HG02973 (cell line): ENCODE measurements at regions not wholly inside any gene's neighbourhood (a gene's known extent, or its start where the extent isn't known, plus 50 kb on each side); places are given as distances from the start of the nearest gene placed in this dataset.

ENCODE experiments used
- ATAC-seq: cut with Tn5 transposase; IDR thresholded peaks from one replicate; pipeline ENCODE4 v1.9.1; 2021; ENCODE audit warnings: moderate library complexity; ENCODE audit not compliant: unreplicated experiment

- ATAC-seq, result no peak
These were observed 154.0 kb downstream of the SLC30A10 start for GRCh38 chr1:219774386-219774785.

- peak; percentile 97 for ATAC-seq
These were observed 154.6 kb downstream of the SLC30A10 start for GRCh38 chr1:219773775-219774174.

- no peak for ATAC-seq
These were observed 155.2 kb downstream of the SLC30A10 start for GRCh38 chr1:219773110-219773509.

- no peak for ATAC-seq
These were observed 155.9 kb downstream of the SLC30A10 start for GRCh38 chr1:219772265-219773036.

GRCh38 chr1:219771080-219771479, 157.3 kb downstream of the SLC30A10 start:
- ATAC-seq, result no peak

- no peak for ATAC-seq
These were observed 150.4 kb upstream of the ZC3H11B start for GRCh38 chr1:219763321-219763720.

GRCh38 chr1:219761208-219761860, 148.4 kb upstream of the ZC3H11B start:
- no peak for ATAC-seq

GRCh38 chr1:219759095-219759494, 146.2 kb upstream of the ZC3H11B start:
- no peak for ATAC-seq

- no peak for ATAC-seq
These were observed 145.0 kb upstream of the ZC3H11B start for GRCh38 chr1:219757890-219758289.

- ATAC-seq, result no peak
These were observed 142.3 kb upstream of the ZC3H11B start for GRCh38 chr1:219755234-219755633.

- no peak for ATAC-seq
These were observed 141.9 kb upstream of the ZC3H11B start for GRCh38 chr1:219754767-219755166.

- ATAC-seq, result no peak
These were observed 141.0 kb upstream of the ZC3H11B start for GRCh38 chr1:219753914-219754313.

- no peak for ATAC-seq
These were observed 139.7 kb upstream of the ZC3H11B start for GRCh38 chr1:219752645-219753044.

- no peak for ATAC-seq
These were observed 139.1 kb upstream of the ZC3H11B start for GRCh38 chr1:219751870-219752507.

- no peak for ATAC-seq
These were observed 136.5 kb upstream of the ZC3H11B start for GRCh38 chr1:219749370-219749769.

- ATAC-seq, result no peak
These were observed 133.2 kb upstream of the ZC3H11B start for GRCh38 chr1:219746141-219746540.

- no peak for ATAC-seq
These were observed 132.0 kb upstream of the ZC3H11B start for GRCh38 chr1:219744652-219745469.

GRCh38 chr1:219741011-219741970, 128.4 kb upstream of the ZC3H11B start:
- ATAC-seq, result no peak

GRCh38 chr1:219733511-219734174, 120.7 kb upstream of the ZC3H11B start:
- ATAC-seq, result no peak
